ENCODE measurements at regions not wholly inside any gene's neighbourhood (a gene's known extent, or its start where the extent isn't known, plus 50 kb on each side); places are given as distances from the start of the nearest gene placed in this dataset.

GRCh38 chr10:128222332-128222849 is 96.2 kb upstream of the MKI67 start:
- no peaks in the 10 kb centered on the region for H3K36me3 ChIP-seq (ENCODE audit: control insufficient read depth, insufficient read depth, low read length)
- FAIRE-seq, result no peak
- no peaks in the 10 kb centered on the region for H3K27me3 ChIP-seq (ENCODE audit: control insufficient read depth, insufficient read depth, low read length)
- TF ChIP-seq CTCF (IDR thresholded peaks at IDR 0.05; ENCODE audit: insufficient read depth, low read length, severe bottlenecking), result no peak
- no peak overlapping the region for H3K4me3 ChIP-seq (ENCODE audit: low read depth, low read length)
- no peak for DNase-seq (ENCODE audit: low read depth)

GRCh38 chr10:128230401-128230800 is 104.2 kb upstream of the MKI67 start:
- Histone ChIP-seq H3K27me3 (ENCODE audit: control insufficient read depth, insufficient read depth, low read length) (no peaks in the 10 kb centered on the region), H3K36me3 (ENCODE audit: control insufficient read depth, insufficient read depth, low read length) (no peaks in the 10 kb centered on the region), H3K4me3 (ENCODE audit: low read depth, low read length) (no peak overlapping the region)
- no peak for TF ChIP-seq CTCF (IDR thresholded peaks at IDR 0.05; ENCODE audit: insufficient read depth, low read length, severe bottlenecking)
- FAIRE-seq (no peak), DNase-seq (ENCODE audit: low read depth) (no peak)

GRCh38 chr10:128233422-128233821 is 107.2 kb upstream of the MKI67 start:
- TF ChIP-seq CTCF (IDR thresholded peaks at IDR 0.05; ENCODE audit: insufficient read depth, low read length, severe bottlenecking), result no peak
- H3K36me3 ChIP-seq (ENCODE audit: control insufficient read depth, insufficient read depth, low read length), result no peaks in the 10 kb centered on the region
- FAIRE-seq (no peak), DNase-seq (ENCODE audit: low read depth) (no peak)
- no peaks in the 10 kb centered on the region for H3K27me3 ChIP-seq (ENCODE audit: control insufficient read depth, insufficient read depth, low read length)
- no peak overlapping the region for H3K4me3 ChIP-seq (ENCODE audit: low read depth, low read length)

GRCh38 chr10:128237710-128238109 is 111.5 kb upstream of the MKI67 start:
- TF ChIP-seq CTCF (IDR thresholded peaks at IDR 0.05; ENCODE audit: insufficient read depth, low read length, severe bottlenecking), result no peak
- FAIRE-seq (no peak), DNase-seq (ENCODE audit: low read depth) (no peak)
- Histone ChIP-seq H3K4me3 (ENCODE audit: low read depth, low read length) (no peak overlapping the region), H3K36me3 (ENCODE audit: control insufficient read depth, insufficient read depth, low read length) (no peaks in the 10 kb centered on the region), H3K27me3 (ENCODE audit: control insufficient read depth, insufficient read depth, low read length) (no peaks in the 10 kb centered on the region)

GRCh38 chr10:128241023-128241422 is 114.8 kb upstream of the MKI67 start:
- no peaks in the 10 kb centered on the region for H3K36me3 ChIP-seq (ENCODE audit: control insufficient read depth, insufficient read depth, low read length)
- FAIRE-seq, result no peak
- DNase-seq (ENCODE audit: low read depth), result no peak
- no peak overlapping the region for H3K4me3 ChIP-seq (ENCODE audit: low read depth, low read length)
- H3K27me3 ChIP-seq (ENCODE audit: control insufficient read depth, insufficient read depth, low read length), result no peaks in the 10 kb centered on the region
- no peak for TF ChIP-seq CTCF (IDR thresholded peaks at IDR 0.05; ENCODE audit: insufficient read depth, low read length, severe bottlenecking)

- FAIRE-seq (no peak), DNase-seq (ENCODE audit: low read depth) (no peak)
- H3K36me3 ChIP-seq (ENCODE audit: control insufficient read depth, insufficient read depth, low read length), result no peaks in the 10 kb centered on the region
- H3K27me3 ChIP-seq (ENCODE audit: control insufficient read depth, insufficient read depth, low read length), result no peaks in the 10 kb centered on the region
- no peak for TF ChIP-seq CTCF (IDR thresholded peaks at IDR 0.05; ENCODE audit: insufficient read depth, low read length, severe bottlenecking)
- H3K4me3 ChIP-seq (ENCODE audit: low read depth, low read length), result no peak overlapping the region
These were observed 116.4 kb upstream of the MKI67 start for GRCh38 chr10:128242641-128243040.

All from bronchial epithelial cell (primary cell).